Inferior parietal cortex (tissue), 1 donor: ENCODE measurements at regions not wholly inside any gene's neighbourhood (a gene's known extent, or its start where the extent isn't known, plus 50 kb on each side); places are given as distances from the start of the nearest gene placed in this dataset.

Experiments used
- DNase-seq: peaks from one replicate; pipeline ENCODE4 v3.0.0-alpha.2; 2016; ENCODE audit errors: extremely low spot score

GRCh38 chr10:10500937-10501336, 516.7 kb upstream of the CELF2 start:
- DNase-seq: no peak

GRCh38 chr10:10503772-10504171, 513.9 kb upstream of the CELF2 start:
- no peak for DNase-seq

DNA sequence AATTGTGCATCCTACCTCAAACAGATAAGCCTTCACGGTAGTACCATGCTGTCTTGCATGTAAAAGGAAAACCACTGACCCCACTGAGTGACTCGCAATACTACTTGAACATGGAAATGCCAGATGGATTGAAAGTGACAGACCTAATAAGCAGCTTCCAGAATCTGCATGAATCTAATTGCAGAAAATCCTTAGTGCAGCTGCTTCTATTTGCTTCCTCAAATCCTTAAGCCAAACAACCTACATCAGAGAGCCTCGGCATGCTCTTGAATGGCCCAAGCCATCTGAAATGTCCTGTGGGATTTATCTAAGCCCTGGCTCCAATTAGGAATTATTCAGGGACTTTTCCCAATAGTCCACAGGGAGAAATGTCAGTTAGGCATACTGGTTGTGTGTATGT, 509.5 kb upstream of the CELF2 start:
- DNase-seq: no peak

DNA sequence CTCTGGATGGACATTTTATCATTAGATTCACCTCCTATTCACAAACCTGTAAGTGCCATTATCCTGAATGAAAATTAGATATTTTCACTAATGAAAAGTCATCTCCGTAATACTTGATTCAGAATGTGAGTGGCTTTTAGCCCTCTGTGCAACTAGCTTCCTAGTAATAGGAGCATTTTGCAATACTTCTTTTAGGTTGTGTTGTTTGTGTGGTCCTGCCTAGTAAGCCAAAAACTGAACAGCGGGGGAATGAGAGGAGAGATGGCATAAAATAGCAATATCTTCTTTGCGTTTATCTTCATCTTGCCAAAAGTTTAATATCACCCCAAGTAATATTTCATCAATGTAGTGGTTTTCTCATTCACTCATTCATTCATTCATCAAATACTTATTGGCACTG, 507.5 kb upstream of the CELF2 start:
- DNase-seq: no peak

- DNase-seq: no peak
Measured at GRCh38 chr10:10513067-10513466, 504.6 kb upstream of the CELF2 start.

- no peak for DNase-seq
Measured at GRCh38 chr10:10513898-10514297, 503.8 kb upstream of the CELF2 start.

- DNase-seq: no peak
Measured at GRCh38 chr10:10514797-10515196, 502.9 kb upstream of the CELF2 start.

DNA sequence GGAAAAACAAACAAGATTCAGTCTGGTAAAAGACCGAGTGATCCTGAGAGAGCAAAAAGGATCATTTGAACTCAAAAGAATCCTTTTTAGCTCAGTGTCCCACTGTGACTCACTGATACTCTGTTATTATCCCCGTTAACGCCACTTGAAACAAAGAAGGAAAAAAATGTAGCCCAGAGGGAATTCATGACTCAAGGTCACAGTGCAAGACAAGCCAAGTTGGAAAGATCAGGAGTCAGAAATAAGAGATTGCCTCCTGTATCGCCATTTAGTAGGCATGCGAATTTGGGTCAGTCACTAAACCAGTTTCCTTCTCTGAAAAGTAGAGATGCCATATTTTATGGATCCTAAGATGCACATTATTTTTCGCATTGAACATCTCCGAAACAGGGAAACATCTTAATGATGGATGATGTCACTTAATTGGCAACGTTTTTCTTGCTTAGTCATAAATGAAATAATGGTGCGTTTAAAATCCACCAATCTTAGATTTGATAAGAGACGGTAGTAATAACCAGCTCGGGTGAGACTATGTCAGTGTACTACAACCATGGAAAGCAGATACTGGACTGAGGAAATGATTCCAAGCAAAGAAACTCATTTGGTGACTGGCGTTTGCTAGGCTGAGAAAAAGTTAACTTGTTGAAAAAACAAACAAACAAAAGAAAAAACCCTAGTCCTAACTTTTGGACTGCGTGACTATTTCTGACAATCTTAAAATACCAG, 502.0 kb upstream of the CELF2 start:
- no peak for DNase-seq

DNA sequence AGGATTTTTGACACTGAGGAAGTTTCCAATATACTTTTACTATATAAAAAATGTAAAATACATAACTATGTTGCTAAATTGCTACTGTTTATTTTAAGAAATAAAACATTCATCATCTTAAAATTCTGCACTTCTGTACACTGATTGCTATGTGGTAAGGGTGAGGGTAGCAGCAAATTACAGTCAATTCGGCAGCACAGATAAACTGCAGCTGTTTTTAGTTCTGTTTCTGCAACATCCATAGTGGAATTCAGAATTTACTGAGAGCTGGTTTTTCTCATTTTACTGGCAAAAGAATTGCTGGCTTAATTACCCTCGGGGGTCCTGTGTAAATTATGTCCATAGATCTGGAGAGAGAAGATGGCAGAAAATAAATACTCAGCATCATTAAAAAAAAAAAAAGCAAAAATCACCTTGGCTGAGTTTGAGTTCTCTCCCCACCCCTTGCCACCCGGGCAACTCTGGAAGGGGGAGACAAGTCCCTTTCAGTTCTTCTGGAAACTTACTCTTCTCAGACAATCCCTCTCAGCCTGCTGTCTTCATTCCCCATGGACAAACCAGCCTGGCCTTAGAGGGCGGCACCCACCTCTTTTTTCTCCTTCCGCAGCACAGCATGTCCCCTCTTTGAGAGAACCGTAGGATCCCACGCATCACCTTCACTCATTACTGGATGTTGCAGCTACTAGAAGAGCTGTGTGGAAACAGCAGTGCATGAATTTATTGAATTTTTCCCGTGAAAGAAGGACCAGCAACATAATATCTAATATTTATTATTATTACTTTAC, 501.1 kb upstream of the CELF2 start:
- DNase-seq: no peak

GRCh38 chr10:10517866-10518265, 499.8 kb upstream of the CELF2 start:
- DNase-seq: no peak

- DNase-seq: no peak
Measured at GRCh38 chr10:10519674-10520073, 498.0 kb upstream of the CELF2 start.

DNA sequence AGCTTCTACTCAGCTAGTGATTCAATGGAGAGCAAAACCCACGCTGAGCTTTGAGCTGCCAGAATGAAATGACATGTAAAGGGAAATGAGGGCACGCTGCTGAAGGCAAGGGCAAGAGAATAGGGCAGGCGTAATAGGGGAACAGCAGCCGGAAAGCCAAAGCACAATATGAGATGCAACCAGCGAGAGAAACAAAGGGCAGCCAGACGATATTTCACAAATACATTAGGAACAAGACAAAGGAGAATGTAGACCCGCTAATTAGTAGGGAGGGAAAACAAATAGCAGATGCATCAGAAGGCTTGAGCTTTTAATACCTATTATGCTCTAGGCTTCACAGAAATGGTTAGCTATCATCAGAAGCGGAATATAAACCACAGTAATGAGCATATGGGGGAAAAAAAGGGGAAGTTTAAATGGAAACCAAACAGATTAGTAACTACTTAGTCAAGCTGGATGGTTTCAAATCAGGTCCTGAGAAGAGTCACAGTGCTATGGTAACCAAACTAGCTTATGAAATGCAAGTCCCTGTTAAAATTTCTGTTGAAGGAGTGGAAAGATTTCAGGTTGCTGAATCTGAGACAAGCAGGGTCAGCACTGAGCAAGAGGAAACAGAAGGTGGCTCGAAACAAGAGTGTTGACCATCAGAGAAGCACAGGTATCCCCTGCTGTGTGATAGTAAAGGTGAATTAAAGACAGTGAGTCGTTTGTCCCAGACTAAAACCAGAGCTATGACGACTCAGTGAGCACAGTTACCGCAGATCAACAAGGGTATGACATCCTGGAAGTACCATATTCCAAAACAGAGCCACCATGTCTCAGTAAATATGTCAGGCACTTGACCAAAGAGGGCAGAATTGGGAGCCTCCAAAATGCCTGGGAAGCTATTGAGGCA, 496.9 kb upstream of the CELF2 start:
- DNase-seq: no peak

DNA sequence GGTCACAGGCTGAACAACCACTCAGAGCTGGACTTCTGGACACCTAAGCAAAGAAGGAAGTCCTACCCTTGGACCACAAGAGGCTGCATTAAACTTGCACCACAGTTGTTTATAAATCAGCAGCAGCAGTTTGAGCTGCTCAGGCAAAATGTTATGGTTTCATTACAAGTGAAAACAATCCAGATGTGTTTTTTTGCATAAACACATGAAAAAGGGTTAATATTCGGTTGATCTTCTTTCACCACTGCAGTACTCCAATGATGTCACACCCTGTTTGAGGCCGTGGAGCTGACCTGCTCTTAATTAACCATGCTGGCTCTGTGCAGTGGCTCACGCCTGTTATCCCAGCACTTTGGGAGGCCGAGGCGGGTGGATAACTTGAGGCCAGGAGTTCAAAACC, 490.8 kb upstream of the CELF2 start:
- DNase-seq: no peak

DNA sequence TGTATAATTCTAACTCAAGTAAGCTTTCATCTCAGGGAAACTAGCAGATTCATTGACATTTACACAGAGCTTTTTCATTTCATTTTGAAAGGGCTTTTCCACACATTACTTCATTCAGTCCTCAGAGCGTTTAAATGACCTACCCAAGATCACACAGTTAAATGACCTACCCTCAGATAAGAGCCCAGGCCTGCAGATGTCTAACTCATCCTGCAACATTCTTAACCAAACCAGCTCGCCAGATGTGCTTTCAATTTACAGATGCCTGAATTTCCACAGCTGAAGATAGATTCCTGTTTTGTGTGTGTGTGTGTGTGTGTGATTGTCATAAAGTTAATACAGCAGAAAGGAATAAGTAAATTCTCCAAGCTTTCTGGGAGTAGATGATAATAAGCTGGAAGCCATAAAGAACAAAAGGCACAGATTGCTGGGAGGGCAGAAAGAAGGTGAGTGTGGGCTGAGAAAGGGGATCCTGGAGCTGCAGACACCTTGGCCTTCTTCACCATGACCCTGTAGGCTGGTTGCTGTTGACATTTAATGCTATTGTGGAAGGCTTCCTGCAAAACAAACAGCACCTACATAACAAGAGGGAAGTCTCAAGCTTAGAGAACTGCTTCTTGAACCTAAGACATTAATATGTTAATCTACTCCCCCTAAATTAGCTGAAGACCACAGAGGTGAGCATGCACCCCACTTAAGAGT, 489.7 kb upstream of the CELF2 start:
- DNase-seq: no peak

- no peak for DNase-seq
Measured at GRCh38 chr10:10528563-10528910, 489.1 kb upstream of the CELF2 start.

GRCh38 chr10:10530313-10530712, 487.4 kb upstream of the CELF2 start:
- no peak for DNase-seq

DNA sequence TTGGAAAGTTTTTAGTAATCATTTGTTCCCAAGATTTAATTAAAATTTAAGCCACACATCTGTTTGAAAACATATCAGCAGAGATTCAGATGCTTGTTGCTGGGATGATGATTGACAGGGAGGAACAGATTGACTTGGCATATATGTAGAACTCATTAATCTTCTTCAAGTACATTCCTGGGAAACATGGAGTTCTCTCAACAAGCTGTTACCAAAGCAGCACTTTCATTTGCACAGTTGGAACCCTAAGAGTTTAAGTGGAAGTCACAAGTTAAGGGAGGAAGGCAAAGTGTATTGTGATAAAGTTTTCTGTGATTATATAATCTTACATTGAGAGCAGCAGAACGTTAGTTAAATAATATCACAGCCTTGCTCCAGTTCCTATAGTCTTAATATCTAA, 485.4 kb upstream of the CELF2 start:
- no peak for DNase-seq

GRCh38 chr10:10532826-10533225, 484.8 kb upstream of the CELF2 start:
- no peak for DNase-seq

DNA sequence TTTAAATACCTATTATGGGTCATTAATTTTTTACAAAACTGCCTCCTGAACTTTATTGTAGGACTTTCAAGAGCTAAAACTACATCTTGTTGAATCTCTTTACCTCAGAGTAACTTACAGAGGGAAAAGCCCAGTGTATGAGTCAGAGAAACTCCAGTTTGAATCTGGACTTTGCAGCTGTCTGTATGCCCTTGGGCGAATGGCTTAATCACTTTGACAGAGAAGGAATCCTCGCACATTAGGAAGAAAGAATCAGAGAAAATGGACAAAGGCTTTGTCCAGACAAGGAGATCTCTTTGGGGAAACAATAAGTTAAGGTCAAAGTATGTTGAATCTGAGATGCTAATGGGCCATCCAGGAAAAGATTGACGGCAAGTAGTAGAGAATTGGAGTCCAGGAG, 484.2 kb upstream of the CELF2 start:
- DNase-seq: no peak

- no peak for DNase-seq
Measured at GRCh38 chr10:10538326-10538725, 479.3 kb upstream of the CELF2 start.

DNA sequence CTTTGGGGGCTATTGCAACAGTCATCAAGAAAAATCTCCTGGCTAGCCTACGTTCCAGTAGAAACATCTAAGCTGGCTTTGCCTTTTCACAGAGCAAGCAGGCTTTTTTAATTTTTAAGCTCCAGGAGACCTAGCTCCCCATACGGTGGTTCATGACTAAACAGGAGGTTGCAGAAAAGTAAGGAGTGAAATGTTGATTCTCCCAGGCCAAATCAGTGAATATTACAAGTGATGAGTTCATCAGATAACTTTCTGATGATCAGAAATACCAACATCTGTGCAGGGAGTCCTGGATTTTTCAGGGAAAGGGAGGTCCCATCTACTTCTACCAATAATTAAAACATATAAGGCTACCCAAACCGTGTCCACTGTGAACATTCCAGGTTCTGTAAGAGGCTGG, 477.3 kb upstream of the CELF2 start:
- no peak for DNase-seq

DNA sequence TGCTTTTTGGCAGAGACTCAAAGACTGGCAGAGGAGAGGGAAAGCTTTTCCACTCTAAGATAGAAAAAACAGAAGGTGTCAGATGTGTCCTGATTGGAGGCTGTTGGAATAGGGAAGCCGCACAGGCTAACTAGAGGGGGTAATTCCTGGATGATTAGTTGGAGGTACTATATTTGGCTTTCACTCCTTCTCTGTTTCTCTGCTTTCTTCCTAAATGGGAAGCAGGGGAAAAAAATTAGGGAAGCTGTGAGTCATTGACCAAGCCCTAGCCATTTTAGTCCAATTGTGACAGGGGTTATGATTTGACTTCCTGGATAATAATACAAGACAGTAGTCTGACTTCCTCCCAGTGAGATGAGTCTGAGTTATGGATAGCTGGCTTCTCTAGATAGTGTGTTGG, 475.2 kb upstream of the CELF2 start:
- DNase-seq: no peak
